Stimulated activated CD4-positive, alpha-beta T cell treated with anti-CD3 and anti-CD28 coated beads, Interleukin-1b, Interleukin-23, amount 100 ng/mL, for 4 hours (primary cell): ENCODE measurements at regions not wholly inside any gene's neighbourhood (a gene's known extent, or its start where the extent isn't known, plus 50 kb on each side); places are given as distances from the start of the nearest gene placed in this dataset.

Experiments
- DNase-seq, 2 donors: peaks; one replicate each; pipeline ENCODE4 v3.0.0-alpha.2; 2020; ENCODE audit warnings: low read depth in 2 of 2

GRCh38 chr7:16014031-16014430, 327.5 kb upstream of the MEOX2 start:
- no peak for DNase-seq

GRCh38 chr7:16007911-16008310, 321.4 kb upstream of the MEOX2 start:
- no peak for DNase-seq

GRCh38 chr7:16004702-16005101, 318.2 kb upstream of the MEOX2 start:
- DNase-seq, result no peak

- no peak for DNase-seq
These were observed 315.0 kb upstream of the MEOX2 start for GRCh38 chr7:16001477-16001876.

- no peak for DNase-seq
These were observed 312.1 kb upstream of the MEOX2 start for GRCh38 chr7:15998617-15999016.

GRCh38 chr7:15995027-15995426, 308.5 kb upstream of the MEOX2 start:
- no peak for DNase-seq

GRCh38 chr7:15989194-15989593, 302.7 kb upstream of the MEOX2 start:
- DNase-seq, result no peak

GRCh38 chr7:15985587-15986384, 299.3 kb upstream of the MEOX2 start:
- DNase-seq, result no peak

GRCh38 chr7:15977663-15978062, 291.2 kb upstream of the MEOX2 start:
- DNase-seq, result no peak

GRCh38 chr7:15972862-15973275, 286.4 kb upstream of the MEOX2 start:
- DNase-seq, result no peak

GRCh38 chr7:15967551-15967950, 281.1 kb upstream of the MEOX2 start:
- DNase-seq, result no peak

GRCh38 chr7:15967121-15967520, 280.6 kb upstream of the MEOX2 start:
- DNase-seq, result no peak

GRCh38 chr7:15963206-15963605, 276.7 kb upstream of the MEOX2 start:
- DNase-seq, result no peak

GRCh38 chr7:15954671-15955354, 268.3 kb upstream of the MEOX2 start:
- no peak for DNase-seq

- DNase-seq, result no peak
These were observed 263.8 kb upstream of the MEOX2 start for GRCh38 chr7:15950299-15950698.

- no peak for DNase-seq
These were observed 261.3 kb upstream of the MEOX2 start for GRCh38 chr7:15947754-15948153.

- no peak for DNase-seq
These were observed 251.6 kb upstream of the MEOX2 start for GRCh38 chr7:15938115-15938514.

- DNase-seq, result no peak
These were observed 251.1 kb upstream of the MEOX2 start for GRCh38 chr7:15937571-15937970.

- no peak for DNase-seq
These were observed 250.5 kb upstream of the MEOX2 start for GRCh38 chr7:15936991-15937390.

- no peak for DNase-seq
These were observed 245.8 kb upstream of the MEOX2 start for GRCh38 chr7:15932318-15932717.

GRCh38 chr7:15929411-15929810, 242.9 kb upstream of the MEOX2 start:
- no peak for DNase-seq

GRCh38 chr7:15925608-15926007, 239.1 kb upstream of the MEOX2 start:
- DNase-seq, result no peak

- DNase-seq, result no peak
These were observed 238.4 kb upstream of the MEOX2 start for GRCh38 chr7:15924910-15925309.
